ENCODE measurements at regions not wholly inside any gene's neighbourhood (a gene's known extent, or its start where the extent isn't known, plus 50 kb on each side); places are given as distances from the start of the nearest gene placed in this dataset.

- TF ChIP-seq CTCF (IDR thresholded peaks at IDR 0.05; ENCODE audit: low read length) = no peak
- TF ChIP-seq EZH2 (IDR thresholded peaks at IDR 0.05; ENCODE audit: borderline replicate concordance, low read length) = no peak
These were observed 1853.3 kb downstream of the EFNA5 start for GRCh38 chr5:105817416-105817815.
